MCF 10A (cell line): ENCODE measurements at regions not wholly inside any gene's neighbourhood (a gene's known extent, or its start where the extent isn't known, plus 50 kb on each side); places are given as distances from the start of the nearest gene placed in this dataset.

Experiments
- BruUV-seq: library from RNA; stranded (reverse); fragments of 400-500 nt; replicated peaks from 2 replicates; lab custom pipeline; 2021; lab: Mats Ljungman, UMichigan
- CTCF ChIA-PET: fragments of 300-600 bp; sonication (Branson Sonifier 250); formaldehyde crosslinking; extraction: SDS; loops from one replicate; lab custom pipeline; 2021; ENCODE audit warnings: antibody characterized with exemption, inconsistent platforms; lab: Yijun Ruan, JAX
- POLR2A ChIA-PET: fragments of 300-600, 350-650 bp; sonication (Branson Sonifier 250); formaldehyde crosslinking; extraction: SDS; loops from one replicate; lab custom pipeline; 2020; ENCODE audit warnings: antibody characterized with exemption, inconsistent platforms; lab: Yijun Ruan, JAX
- DNase-seq: peaks from one replicate; pipeline ENCODE4 v3.0.0-alpha.2; 2018; ENCODE audit not compliant: unreplicated experiment
- H3K27ac Mint-ChIP-seq: one replicate; pipeline ENCODE4 v1.8.0; 2022; ENCODE audit warnings: mild to moderate bottlenecking, low read depth, mixed read lengths; ENCODE audit not compliant: unreplicated experiment
- H3K27me3 Mint-ChIP-seq: one replicate; pipeline ENCODE4 v1.8.0; 2022; ENCODE audit warnings: mixed read lengths; ENCODE audit not compliant: insufficient read depth, unreplicated experiment
- H3K36me3 Mint-ChIP-seq: one replicate; pipeline ENCODE4 v1.8.0; 2022; ENCODE audit warnings: mild to moderate bottlenecking, moderate library complexity, mixed read lengths; ENCODE audit not compliant: insufficient read depth, unreplicated experiment
- H3K4me1 Mint-ChIP-seq: one replicate; pipeline ENCODE4 v1.8.0; 2022; ENCODE audit warnings: mixed read lengths; ENCODE audit not compliant: insufficient read depth, unreplicated experiment
- H3K4me3 Mint-ChIP-seq: one replicate; pipeline ENCODE4 v1.8.0; 2022; ENCODE audit warnings: mild to moderate bottlenecking, moderate library complexity, mixed read lengths; ENCODE audit not compliant: unreplicated experiment
- H3K9me3 Mint-ChIP-seq: one replicate; pipeline ENCODE4 v1.8.0; 2022; ENCODE audit warnings: mixed read lengths; ENCODE audit not compliant: unreplicated experiment
- CTCF ChIP-seq: fragments of 200-600 bp; IDR thresholded peaks from one replicate; pipeline ENCODE4 v1.8.0; 2022; ENCODE audit warnings: antibody characterized with exemption, mild to moderate bottlenecking; ENCODE audit not compliant: unreplicated experiment
- intact Hi-C: fragments of 100-400 bp; cut with micrococcal nuclease; formaldehyde crosslinking; loops from 2 replicates; pipeline ENCODE4 v1.14.1; 2022

- H3K27ac Mint-ChIP-seq = peak overlapping the region; percentile 96
- no peak overlapping the region for H3K4me3 Mint-ChIP-seq
- H3K9me3 Mint-ChIP-seq = peaks cover 23% of the 10 kb centered on the region
- H3K27me3 Mint-ChIP-seq = no peaks in the 10 kb centered on the region
- intact Hi-C loops = no loop called here
- POLR2A ChIA-PET = no interaction called here
- H3K36me3 Mint-ChIP-seq = no peaks in the 10 kb centered on the region
- BruUV-seq = no TSS peak
- CTCF ChIA-PET = interaction anchor here (0.8 kb wide), 1 partner anchor 832 kb away, joined by 3 read pairs; no protein-coding TSS in a partner anchor
- H3K4me1 Mint-ChIP-seq = peaks cover 23% of the 10 kb centered on the region
- peak; percentile 68 for DNase-seq
- no peak for TF ChIP-seq CTCF
Measured at GRCh38 chr6:84623956-84624680, 140.3 kb downstream of the TBX18 start.

DNA sequence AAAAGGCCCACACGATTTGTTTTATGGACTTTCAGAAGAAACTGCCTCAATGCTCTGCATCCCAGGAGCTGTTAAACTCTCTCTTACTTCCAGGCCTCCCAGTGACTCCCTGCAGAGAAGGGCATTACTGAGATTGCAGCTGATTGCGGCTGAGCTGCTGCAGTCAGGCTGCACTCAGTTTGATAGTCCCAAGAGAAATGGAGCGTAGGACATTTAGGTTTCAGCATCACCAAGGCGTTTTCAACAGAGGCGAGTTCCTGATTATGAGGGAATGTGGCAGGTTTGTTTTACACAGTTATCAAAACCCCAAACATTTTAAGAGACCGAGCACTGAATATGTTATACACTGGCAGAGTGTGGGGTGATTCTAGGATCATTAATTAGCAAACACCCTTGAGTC, 145.6 kb downstream of the TBX18 start:
- H3K36me3 Mint-ChIP-seq = no peaks in the 10 kb centered on the region
- H3K4me1 Mint-ChIP-seq = peaks cover 13% of the 10 kb centered on the region
- H3K27me3 Mint-ChIP-seq = no peaks in the 10 kb centered on the region
- no TSS peak for BruUV-seq
- CTCF ChIA-PET = no interaction called here
- DNase-seq = peak; percentile 23
- POLR2A ChIA-PET = interaction anchor here (0.6 to 1.0 kb wide), 4 partner anchors 21 to 86 kb away, joined by 3 to 4 read pairs (median 4); no protein-coding TSS in a partner anchor
- H3K27ac Mint-ChIP-seq = peak overlapping the region; percentile 90
- TF ChIP-seq CTCF = no peak
- intact Hi-C loops = no loop called here
- no peak overlapping the region for H3K4me3 Mint-ChIP-seq
- H3K9me3 Mint-ChIP-seq = peaks cover 23% of the 10 kb centered on the region

- intact Hi-C loops = no loop called here
- H3K27ac Mint-ChIP-seq = peak overlapping the region; percentile 90
- no peak for TF ChIP-seq CTCF
- no peaks in the 10 kb centered on the region for H3K27me3 Mint-ChIP-seq
- H3K9me3 Mint-ChIP-seq = peaks cover 23% of the 10 kb centered on the region
- BruUV-seq = TSS peak; percentile 74
- no peaks in the 10 kb centered on the region for H3K36me3 Mint-ChIP-seq
- CTCF ChIA-PET = no interaction called here
- peak; percentile 81 for DNase-seq
- peak overlapping the region; percentile 17 for H3K4me3 Mint-ChIP-seq
- peaks cover 9% of the 10 kb centered on the region for H3K4me1 Mint-ChIP-seq
- POLR2A ChIA-PET = interaction anchor here (0.6 to 1.0 kb wide), 3 partner anchors 22 to 77 kb away, joined by 3 to 4 read pairs (median 4); no protein-coding TSS in a partner anchor
Measured at GRCh38 chr6:84618046-84618752, 146.2 kb downstream of the TBX18 start.

DNA sequence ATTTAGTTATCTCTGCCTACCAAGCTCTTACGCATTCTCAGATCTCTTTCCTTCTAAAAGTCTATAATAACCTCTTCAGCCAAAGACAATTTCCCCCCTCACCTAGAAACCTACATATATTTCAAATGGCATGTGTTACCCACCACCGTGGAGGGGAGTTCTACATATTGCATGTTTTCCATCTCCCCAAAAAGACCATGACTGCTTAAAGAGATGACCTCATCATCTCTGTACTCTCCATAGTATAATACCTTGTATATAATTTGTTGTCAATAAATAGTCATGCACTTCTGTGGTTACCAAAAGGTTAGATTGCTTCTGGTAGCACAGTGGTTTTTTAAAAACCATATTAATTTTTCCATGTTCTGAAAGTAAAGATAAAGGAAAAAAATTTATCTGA, 148.4 kb downstream of the TBX18 start:
- intact Hi-C loops = no loop called here
- peaks cover 9% of the 10 kb centered on the region for H3K4me1 Mint-ChIP-seq
- DNase-seq = no peak

More for the DNA sequence above, 148.4 kb downstream of the TBX18 start:
- no peak for TF ChIP-seq CTCF
- BruUV-seq = no TSS peak
- H3K9me3 Mint-ChIP-seq = peaks cover 11% of the 10 kb centered on the region
- no peak overlapping the region for H3K4me3 Mint-ChIP-seq
- no peaks in the 10 kb centered on the region for H3K36me3 Mint-ChIP-seq
- ChIA-PET POLR2A (interaction anchor here (1.0 to 1.4 kb wide), 2 partner anchors 8 to 9 kb away, joined by 3 read pairs; no protein-coding TSS in a partner anchor), CTCF (no interaction called here)
- H3K27me3 Mint-ChIP-seq = no peaks in the 10 kb centered on the region
- no peak overlapping the region for H3K27ac Mint-ChIP-seq
